Breast epithelium (tissue), 3 donors: ENCODE measurements at regions not wholly inside any gene's neighbourhood (a gene's known extent, or its start where the extent isn't known, plus 50 kb on each side); places are given as distances from the start of the nearest gene placed in this dataset.

ENCODE experiments used
- POLR2A ChIP-seq: fragments of 450-650 bp; IDR thresholded peaks from one replicate; pipeline ENCODE4 v1.6.1; 2016; ENCODE audit warnings: antibody characterized with exemption, mild to moderate bottlenecking, moderate library complexity
- POLR2AphosphoS5 ChIP-seq, 3 donors: sonication (generic); formaldehyde crosslinking; IDR thresholded peaks; one replicate each; pipeline ENCODE4 v1.6.1; 2017; ENCODE audit warnings: antibody characterized with exemption in 3 of 3
- TF ChIP-seq, protein P1 (sequence below), 3 donors: fragments of 450-650 bp; IDR thresholded peaks; one replicate each; pipeline ENCODE4 v1.5.1; 2016 to 2017; ENCODE audit warnings: antibody characterized with exemption in 3 of 3, mild to moderate bottlenecking in 3 of 3, moderate library complexity in 3 of 3

DNA sequence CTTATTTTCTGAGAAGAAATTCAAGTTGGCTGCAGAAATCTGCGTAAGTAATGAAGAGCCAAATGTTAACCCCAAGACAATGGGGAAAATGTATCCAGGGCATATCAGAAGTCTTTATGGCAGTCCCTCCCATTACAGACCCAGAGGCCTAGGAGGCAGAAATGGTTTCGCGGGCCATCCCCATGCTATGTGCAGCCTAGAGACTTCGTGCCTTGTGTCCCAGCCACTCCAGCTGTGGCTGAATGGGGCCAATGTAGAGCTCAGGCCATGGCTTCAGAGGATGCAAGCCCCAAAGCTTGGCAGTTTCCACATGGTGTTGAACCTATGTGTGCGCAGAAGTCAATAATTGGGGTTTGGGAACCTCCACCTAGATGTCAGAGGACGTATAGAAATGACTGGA is 131.9 kb downstream of the GPR37 start:
- TF ChIP-seq, protein P1, sequence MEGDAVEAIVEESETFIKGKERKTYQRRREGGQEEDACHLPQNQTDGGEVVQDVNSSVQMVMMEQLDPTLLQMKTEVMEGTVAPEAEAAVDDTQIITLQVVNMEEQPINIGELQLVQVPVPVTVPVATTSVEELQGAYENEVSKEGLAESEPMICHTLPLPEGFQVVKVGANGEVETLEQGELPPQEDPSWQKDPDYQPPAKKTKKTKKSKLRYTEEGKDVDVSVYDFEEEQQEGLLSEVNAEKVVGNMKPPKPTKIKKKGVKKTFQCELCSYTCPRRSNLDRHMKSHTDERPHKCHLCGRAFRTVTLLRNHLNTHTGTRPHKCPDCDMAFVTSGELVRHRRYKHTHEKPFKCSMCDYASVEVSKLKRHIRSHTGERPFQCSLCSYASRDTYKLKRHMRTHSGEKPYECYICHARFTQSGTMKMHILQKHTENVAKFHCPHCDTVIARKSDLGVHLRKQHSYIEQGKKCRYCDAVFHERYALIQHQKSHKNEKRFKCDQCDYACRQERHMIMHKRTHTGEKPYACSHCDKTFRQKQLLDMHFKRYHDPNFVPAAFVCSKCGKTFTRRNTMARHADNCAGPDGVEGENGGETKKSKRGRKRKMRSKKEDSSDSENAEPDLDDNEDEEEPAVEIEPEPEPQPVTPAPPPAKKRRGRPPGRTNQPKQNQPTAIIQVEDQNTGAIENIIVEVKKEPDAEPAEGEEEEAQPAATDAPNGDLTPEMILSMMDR (IDR thresholded peaks at IDR 0.05): no peak
- TF ChIP-seq POLR2AphosphoS5 (IDR thresholded peaks at IDR 0.05): no peak
- no peak for TF ChIP-seq POLR2A
